ENCODE measurements at regions not wholly inside any gene's neighbourhood (a gene's known extent, or its start where the extent isn't known, plus 50 kb on each side); places are given as distances from the start of the nearest gene placed in this dataset.

DNA sequence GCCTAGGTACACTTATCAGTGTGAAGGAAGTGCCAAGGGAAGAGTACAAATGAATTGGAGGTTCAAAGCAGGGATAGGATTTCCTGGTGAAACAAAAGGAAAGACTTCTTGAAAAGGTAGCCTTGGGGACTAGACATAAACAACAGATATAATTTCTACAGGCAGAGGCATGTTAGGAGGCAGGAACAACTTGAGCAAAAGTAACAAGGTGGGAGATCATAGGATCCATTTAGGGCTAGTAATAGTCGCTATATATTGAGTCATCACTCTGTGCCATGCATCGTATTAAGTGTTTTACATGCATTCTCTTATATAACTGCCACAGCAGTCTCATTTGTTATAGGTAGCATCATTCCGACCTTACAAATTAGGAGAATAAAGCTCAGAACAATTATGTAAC lies 98.3 kb upstream of the EOLA2 start (continued):
- TF ChIP-seq, protein P1, sequence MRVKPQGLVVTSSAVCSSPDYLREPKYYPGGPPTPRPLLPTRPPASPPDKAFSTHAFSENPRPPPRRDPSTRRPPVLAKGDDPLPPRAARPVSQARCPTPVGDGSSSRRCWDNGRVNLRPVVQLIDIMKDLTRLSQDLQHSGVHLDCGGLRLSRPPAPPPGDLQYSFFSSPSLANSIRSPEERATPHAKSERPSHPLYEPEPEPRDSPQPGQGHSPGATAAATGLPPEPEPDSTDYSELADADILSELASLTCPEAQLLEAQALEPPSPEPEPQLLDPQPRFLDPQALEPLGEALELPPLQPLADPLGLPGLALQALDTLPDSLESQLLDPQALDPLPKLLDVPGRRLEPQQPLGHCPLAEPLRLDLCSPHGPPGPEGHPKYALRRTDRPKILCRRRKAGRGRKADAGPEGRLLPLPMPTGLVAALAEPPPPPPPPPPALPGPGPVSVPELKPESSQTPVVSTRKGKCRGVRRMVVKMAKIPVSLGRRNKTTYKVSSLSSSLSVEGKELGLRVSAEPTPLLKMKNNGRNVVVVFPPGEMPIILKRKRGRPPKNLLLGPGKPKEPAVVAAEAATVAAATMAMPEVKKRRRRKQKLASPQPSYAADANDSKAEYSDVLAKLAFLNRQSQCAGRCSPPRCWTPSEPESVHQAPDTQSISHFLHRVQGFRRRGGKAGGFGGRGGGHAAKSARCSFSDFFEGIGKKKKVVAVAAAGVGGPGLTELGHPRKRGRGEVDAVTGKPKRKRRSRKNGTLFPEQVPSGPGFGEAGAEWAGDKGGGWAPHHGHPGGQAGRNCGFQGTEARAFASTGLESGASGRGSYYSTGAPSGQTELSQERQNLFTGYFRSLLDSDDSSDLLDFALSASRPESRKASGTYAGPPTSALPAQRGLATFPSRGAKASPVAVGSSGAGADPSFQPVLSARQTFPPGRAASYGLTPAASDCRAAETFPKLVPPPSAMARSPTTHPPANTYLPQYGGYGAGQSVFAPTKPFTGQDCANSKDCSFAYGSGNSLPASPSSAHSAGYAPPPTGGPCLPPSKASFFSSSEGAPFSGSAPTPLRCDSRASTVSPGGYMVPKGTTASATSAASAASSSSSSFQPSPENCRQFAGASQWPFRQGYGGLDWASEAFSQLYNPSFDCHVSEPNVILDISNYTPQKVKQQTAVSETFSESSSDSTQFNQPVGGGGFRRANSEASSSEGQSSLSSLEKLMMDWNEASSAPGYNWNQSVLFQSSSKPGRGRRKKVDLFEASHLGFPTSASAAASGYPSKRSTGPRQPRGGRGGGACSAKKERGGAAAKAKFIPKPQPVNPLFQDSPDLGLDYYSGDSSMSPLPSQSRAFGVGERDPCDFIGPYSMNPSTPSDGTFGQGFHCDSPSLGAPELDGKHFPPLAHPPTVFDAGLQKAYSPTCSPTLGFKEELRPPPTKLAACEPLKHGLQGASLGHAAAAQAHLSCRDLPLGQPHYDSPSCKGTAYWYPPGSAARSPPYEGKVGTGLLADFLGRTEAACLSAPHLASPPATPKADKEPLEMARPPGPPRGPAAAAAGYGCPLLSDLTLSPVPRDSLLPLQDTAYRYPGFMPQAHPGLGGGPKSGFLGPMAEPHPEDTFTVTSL (CRISPR knock-in tag; IDR thresholded peaks at IDR 0.05; ENCODE audit: borderline replicate concordance) = no peak
- TF ChIP-seq, protein P2, sequence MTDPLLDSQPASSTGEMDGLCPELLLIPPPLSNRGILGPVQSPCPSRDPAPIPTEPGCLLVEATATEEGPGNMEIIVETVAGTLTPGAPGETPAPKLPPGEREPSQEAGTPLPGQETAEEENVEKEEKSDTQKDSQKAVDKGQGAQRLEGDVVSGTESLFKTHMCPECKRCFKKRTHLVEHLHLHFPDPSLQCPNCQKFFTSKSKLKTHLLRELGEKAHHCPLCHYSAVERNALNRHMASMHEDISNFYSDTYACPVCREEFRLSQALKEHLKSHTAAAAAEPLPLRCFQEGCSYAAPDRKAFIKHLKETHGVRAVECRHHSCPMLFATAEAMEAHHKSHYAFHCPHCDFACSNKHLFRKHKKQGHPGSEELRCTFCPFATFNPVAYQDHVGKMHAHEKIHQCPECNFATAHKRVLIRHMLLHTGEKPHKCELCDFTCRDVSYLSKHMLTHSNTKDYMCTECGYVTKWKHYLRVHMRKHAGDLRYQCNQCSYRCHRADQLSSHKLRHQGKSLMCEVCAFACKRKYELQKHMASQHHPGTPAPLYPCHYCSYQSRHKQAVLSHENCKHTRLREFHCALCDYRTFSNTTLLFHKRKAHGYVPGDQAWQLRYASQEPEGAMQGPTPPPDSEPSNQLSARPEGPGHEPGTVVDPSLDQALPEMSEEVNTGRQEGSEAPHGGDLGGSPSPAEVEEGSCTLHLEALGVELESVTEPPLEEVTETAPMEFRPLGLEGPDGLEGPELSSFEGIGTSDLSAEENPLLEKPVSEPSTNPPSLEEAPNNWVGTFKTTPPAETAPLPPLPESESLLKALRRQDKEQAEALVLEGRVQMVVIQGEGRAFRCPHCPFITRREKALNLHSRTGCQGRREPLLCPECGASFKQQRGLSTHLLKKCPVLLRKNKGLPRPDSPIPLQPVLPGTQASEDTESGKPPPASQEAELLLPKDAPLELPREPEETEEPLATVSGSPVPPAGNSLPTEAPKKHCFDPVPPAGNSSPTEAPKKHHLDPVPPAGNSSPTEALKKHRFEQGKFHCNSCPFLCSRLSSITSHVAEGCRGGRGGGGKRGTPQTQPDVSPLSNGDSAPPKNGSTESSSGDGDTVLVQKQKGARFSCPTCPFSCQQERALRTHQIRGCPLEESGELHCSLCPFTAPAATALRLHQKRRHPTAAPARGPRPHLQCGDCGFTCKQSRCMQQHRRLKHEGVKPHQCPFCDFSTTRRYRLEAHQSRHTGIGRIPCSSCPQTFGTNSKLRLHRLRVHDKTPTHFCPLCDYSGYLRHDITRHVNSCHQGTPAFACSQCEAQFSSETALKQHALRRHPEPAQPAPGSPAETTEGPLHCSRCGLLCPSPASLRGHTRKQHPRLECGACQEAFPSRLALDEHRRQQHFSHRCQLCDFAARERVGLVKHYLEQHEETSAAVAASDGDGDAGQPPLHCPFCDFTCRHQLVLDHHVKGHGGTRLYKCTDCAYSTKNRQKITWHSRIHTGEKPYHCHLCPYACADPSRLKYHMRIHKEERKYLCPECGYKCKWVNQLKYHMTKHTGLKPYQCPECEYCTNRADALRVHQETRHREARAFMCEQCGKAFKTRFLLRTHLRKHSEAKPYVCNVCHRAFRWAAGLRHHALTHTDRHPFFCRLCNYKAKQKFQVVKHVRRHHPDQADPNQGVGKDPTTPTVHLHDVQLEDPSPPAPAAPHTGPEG (CRISPR knock-in tag; IDR thresholded peaks at IDR 0.05) = no peak
- no peak for TF ChIP-seq ELF4 (CRISPR knock-in tag; IDR thresholded peaks at IDR 0.05; ENCODE audit: borderline replicate concordance)
- no peak for TF ChIP-seq NFE2L2 (IDR thresholded peaks at IDR 0.05; ENCODE audit: low read length)
- TF ChIP-seq ZNF737 (CRISPR knock-in tag; IDR thresholded peaks at IDR 0.05; ENCODE audit: borderline replicate concordance) = no peak
- TF ChIP-seq, protein P3, sequence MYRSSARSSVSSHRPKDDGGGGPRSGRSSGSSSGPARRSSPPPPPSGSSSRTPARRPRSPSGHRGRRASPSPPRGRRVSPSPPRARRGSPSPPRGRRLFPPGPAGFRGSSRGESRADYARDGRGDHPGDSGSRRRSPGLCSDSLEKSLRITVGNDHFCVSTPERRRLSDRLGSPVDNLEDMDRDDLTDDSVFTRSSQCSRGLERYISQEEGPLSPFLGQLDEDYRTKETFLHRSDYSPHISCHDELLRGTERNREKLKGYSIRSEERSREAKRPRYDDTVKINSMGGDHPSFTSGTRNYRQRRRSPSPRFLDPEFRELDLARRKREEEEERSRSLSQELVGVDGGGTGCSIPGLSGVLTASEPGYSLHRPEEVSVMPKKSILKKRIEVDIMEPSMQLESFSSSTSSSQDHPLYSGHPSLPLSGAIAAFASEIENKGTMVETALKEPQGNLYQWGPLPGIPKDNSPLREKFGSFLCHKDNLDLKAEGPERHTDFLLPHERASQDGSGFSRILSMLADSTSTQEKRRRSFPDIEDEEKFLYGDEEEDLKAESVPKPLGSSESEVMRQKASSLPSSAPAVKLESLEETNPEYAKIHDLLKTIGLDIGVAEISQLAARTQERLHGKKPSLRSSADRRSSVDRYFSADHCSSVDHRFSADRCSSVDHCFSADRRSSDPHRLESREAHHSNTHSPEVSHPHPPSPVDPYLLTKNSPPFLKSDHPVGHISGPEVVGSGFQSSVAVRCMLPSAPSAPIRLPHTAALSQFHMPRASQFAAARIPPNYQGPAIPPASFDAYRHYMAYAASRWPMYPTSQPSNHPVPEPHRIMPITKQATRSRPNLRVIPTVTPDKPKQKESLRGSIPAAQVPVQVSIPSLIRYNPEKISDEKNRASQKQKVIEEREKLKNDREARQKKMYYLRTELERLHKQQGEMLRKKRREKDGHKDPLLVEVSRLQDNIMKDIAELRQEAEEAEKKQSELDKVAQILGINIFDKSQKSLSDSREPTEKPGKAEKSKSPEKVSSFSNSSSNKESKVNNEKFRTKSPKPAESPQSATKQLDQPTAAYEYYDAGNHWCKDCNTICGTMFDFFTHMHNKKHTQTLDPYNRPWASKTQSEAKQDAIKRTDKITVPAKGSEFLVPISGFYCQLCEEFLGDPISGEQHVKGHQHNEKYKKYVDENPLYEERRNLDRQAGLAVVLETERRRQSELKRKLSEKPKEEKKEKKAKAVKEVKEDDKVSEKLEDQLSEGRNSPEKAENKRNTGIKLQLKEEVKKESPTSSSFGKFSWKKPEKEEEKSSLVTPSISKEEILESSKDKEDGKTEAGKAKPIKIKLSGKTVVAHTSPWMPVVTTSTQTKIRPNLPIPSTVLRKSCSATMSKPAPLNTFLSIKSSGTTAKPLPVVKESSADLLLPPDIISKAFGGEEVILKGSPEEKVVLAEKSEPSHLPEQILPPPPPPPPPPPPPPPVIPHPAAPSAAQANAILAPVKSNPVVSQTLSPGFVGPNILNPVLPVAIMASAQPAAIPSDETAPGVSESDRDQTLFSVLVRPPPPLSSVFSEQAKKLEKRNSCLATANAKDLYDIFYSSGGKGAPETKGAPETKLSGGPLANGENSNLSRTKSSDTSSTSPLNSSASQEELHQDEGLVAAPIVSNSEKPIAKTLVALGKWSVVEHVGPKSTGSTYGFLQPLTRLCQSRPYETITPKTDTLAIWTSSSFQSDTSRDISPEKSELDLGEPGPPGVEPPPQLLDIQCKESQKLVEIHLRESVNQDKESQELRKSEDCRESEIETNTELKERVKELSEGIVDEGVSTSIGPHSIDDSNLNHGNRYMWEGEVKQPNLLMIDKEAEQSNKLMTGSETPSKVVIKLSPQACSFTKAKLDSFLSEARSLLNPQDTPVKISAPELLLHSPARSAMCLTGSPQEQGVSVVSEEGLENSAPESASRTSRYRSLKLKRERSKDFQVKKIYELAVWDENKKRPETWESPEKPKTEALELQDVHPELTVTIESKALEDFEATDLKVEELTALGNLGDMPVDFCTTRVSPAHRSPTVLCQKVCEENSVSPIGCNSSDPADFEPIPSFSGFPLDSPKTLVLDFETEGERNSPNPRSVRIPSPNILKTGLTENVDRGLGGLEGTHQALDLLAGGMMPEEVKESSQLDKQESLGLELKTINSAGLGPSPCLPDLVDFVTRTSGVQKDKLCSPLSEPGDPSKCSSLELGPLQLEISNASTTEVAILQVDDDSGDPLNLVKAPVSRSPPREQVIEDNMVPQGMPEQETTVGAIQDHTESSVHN (CRISPR knock-in tag; IDR thresholded peaks at IDR 0.05) = no peak

Data from HepG2 (cell line).